22Rv1 (cell line): ENCODE measurements at regions not wholly inside any gene's neighbourhood (a gene's known extent, or its start where the extent isn't known, plus 50 kb on each side); places are given as distances from the start of the nearest gene placed in this dataset.

Source experiments
- CTCF ChIP-seq: fragments of 450-650 bp; IDR thresholded peaks from 2 replicates; pipeline ENCODE4 v1.5.1; 2017; ENCODE audit warnings: mild to moderate bottlenecking
- ZFX ChIP-seq: fragments of 450-650 bp; IDR thresholded peaks from 2 replicates; pipeline ENCODE4 v1.6.1; 2017; ENCODE audit warnings: antibody characterized with exemption, borderline replicate concordance

- TF ChIP-seq CTCF (no peak), ZFX (no peak)
Measured at GRCh38 chr7:138282997-138283396, 177.1 kb upstream of the TRIM24 start.
